H1 (cell line): ENCODE measurements at regions not wholly inside any gene's neighbourhood (a gene's known extent, or its start where the extent isn't known, plus 50 kb on each side); places are given as distances from the start of the nearest gene placed in this dataset.

Experiments
- CTCF ChIA-PET: fragments of 300-600 bp; sonication (Branson Sonifier 250); formaldehyde crosslinking; loops from one replicate; lab custom pipeline; 2021; ENCODE audit not compliant: partially characterized antibody; lab: Charles Lee
- POLR2A ChIA-PET: fragments of 300-600 bp; sonication (Branson Sonifier 250); formaldehyde crosslinking; loops from one replicate; lab custom pipeline; 2021; ENCODE audit warnings: inconsistent platforms; ENCODE audit not compliant: partially characterized antibody; lab: Charles Lee
- DNase-seq, 2 experiments: peaks; one replicate each; pipeline versions ENCODE4 v3.0.0 to v3.0.0-alpha.2; 2010 to 2022; ENCODE audit warnings: low spot score in 2 of 2, low read depth in 1 of 2, mixed read lengths in 1 of 2
- FAIRE-seq: peaks from 2 replicates; lab custom pipeline; 2011; peaks lifted over from hg19 to GRCh38; lab: Jason Lieb, UNC
- H2AFZ ChIP-seq: 2 replicates; pipeline ENCODE4 v1.8.1; 2012; ENCODE audit warnings: low read length, inconsistent platforms
- H2AK5ac ChIP-seq: 2 replicates; pipeline ENCODE4 v1.6.1; 2013; ENCODE audit warnings: low read depth, low read length
- H2BK120ac ChIP-seq: replicated peaks from 2 replicates; pipeline ENCODE3; 2013; ENCODE audit warnings: low read depth, low read length, inconsistent platforms
- H2BK12ac ChIP-seq: 2 replicates; pipeline ENCODE4 v1.6.1; 2013; ENCODE audit warnings: low read depth, low read length
- H2BK15ac ChIP-seq: 2 replicates; pipeline ENCODE4 v1.6.1; 2013; ENCODE audit warnings: low read length
- H2BK20ac ChIP-seq: 2 replicates; pipeline ENCODE4 v1.6.1; 2013; ENCODE audit warnings: low read length
- H2BK5ac ChIP-seq: 2 replicates; pipeline ENCODE4 v1.6.1; 2013; ENCODE audit warnings: low read depth, low read length
- H3K14ac ChIP-seq: 2 replicates; pipeline ENCODE4 v1.6.1; 2013; ENCODE audit warnings: inconsistent platforms; ENCODE audit not compliant: insufficient read length
- H3K18ac ChIP-seq: 2 replicates; pipeline ENCODE4 v1.6.1; 2013; ENCODE audit warnings: low read length; ENCODE audit errors: extremely low read depth
- H3K23ac ChIP-seq: 2 replicates; pipeline ENCODE4 v1.6.1; 2013; ENCODE audit warnings: inconsistent platforms; ENCODE audit not compliant: insufficient read length
- H3K23me2 ChIP-seq: 2 replicates; pipeline ENCODE4 v1.6.1; 2013; ENCODE audit warnings: low read depth, low read length
- H3K27ac ChIP-seq: 2 replicates; pipeline ENCODE4 v1.6.1; 2011; ENCODE audit warnings: low read depth, low read length, inconsistent platforms
- H3K27me3 ChIP-seq, 4 experiments: replicated peaks in 1 of 4; 1 replicate in 1 of 4; 2 replicates in 3 of 4; pipeline versions ENCODE4 v1.6.1 to v1.8.1; 2011 to 2013; ENCODE audit warnings: low read length in 3 of 4, mild to moderate bottlenecking in 3 of 4, inconsistent platforms in 2 of 4, mixed read lengths in 2 of 4, moderate library complexity in 1 of 4; ENCODE audit not compliant: control insufficient read depth in 3 of 4, insufficient read depth in 3 of 4; ENCODE audit errors: extremely low read depth in 1 of 4
- H3K36me3 ChIP-seq, 4 experiments: 2 replicates each; pipeline versions ENCODE4 v1.6.1 to v1.8.1; 2011 to 2013; ENCODE audit warnings: mild to moderate bottlenecking in 4 of 4, low read length in 3 of 4, moderate library complexity in 2 of 4, control low read depth in 1 of 4, inconsistent platforms in 1 of 4; ENCODE audit not compliant: insufficient read depth in 4 of 4, control insufficient read depth in 2 of 4
- H3K4ac ChIP-seq: replicated peaks from 2 replicates; pipeline ENCODE3; 2013; ENCODE audit warnings: low read length, low read depth, mixed read lengths, inconsistent platforms; ENCODE audit not compliant: insufficient read length
- H3K4me1 ChIP-seq, 4 experiments: replicated peaks in 1 of 4; 1 replicate in 1 of 4; 2 replicates in 3 of 4; pipeline versions ENCODE4 v1.6.1 to v1.8.1; 2011 to 2013; ENCODE audit warnings: low read length in 3 of 4, inconsistent platforms in 2 of 4, mixed read lengths in 1 of 4; ENCODE audit not compliant: insufficient read depth in 4 of 4, control insufficient read depth in 3 of 4
- H3K4me2 ChIP-seq, 2 experiments: 2 replicates each; pipeline versions ENCODE4 v1.6.1 to v1.8.1; 2011 to 2013; ENCODE audit warnings: low read depth in 2 of 2, low read length in 2 of 2, control low read depth in 1 of 2, inconsistent platforms in 1 of 2, mild to moderate bottlenecking in 1 of 2; ENCODE audit not compliant: insufficient read depth in 1 of 2
- H3K4me3 ChIP-seq, 4 experiments: fragments of 200-600, 300-600 bp in 1 of 4; sonication (generic), shearing (Covaris generic), sonication (Bioruptor Twin) in 1 of 4; 2 replicates each; pipeline versions ENCODE4 v1.5.1 to v1.8.1; 2011 to 2016; ENCODE audit warnings: low read length in 4 of 4, low read depth in 3 of 4, control low read depth in 2 of 4, inconsistent platforms in 2 of 4, mild to moderate bottlenecking in 2 of 4, mixed read lengths in 1 of 4, moderate library complexity in 1 of 4; ENCODE audit not compliant: insufficient read depth in 2 of 4; ENCODE audit errors: extremely low read depth in 1 of 4
- H3K56ac ChIP-seq: replicated peaks from 2 replicates; pipeline ENCODE3; 2013; ENCODE audit warnings: low read depth, mild to moderate bottlenecking, mixed read lengths, low read length, inconsistent platforms; ENCODE audit not compliant: insufficient read length
- H3K79me1 ChIP-seq: 2 replicates; pipeline ENCODE4 v1.6.1; 2013; ENCODE audit warnings: low read depth, low read length, control low read depth
- H3K79me2 ChIP-seq, 2 experiments: 2 replicates each; pipeline versions ENCODE4 v1.6.1 to v1.8.1; 2012 to 2013; ENCODE audit warnings: low read length in 2 of 2, mild to moderate bottlenecking in 2 of 2, inconsistent platforms in 1 of 2; ENCODE audit not compliant: insufficient read depth in 2 of 2, control insufficient read depth in 1 of 2
- H3K9ac ChIP-seq, 4 experiments: replicated peaks in 1 of 4; 1 replicate in 1 of 4; 2 replicates in 3 of 4; pipeline versions ENCODE4 v1.6.1 to v1.8.1; 2011 to 2013; ENCODE audit warnings: low read depth in 3 of 4, low read length in 3 of 4, control low read depth in 2 of 4, mild to moderate bottlenecking in 2 of 4, moderate library complexity in 2 of 4, inconsistent platforms in 1 of 4; ENCODE audit errors: extremely low read depth in 1 of 4
- H3K9me3 ChIP-seq, 2 experiments: 2 replicates each; pipeline versions ENCODE4 v1.6.1 to v1.8.1; 2012 to 2013; ENCODE audit warnings: mild to moderate bottlenecking in 2 of 2, moderate library complexity in 2 of 2, control low read depth in 1 of 2, inconsistent platforms in 1 of 2, low read depth in 1 of 2, low read length in 1 of 2, mixed read lengths in 1 of 2; ENCODE audit not compliant: insufficient read depth in 2 of 2
- H4K20me1 ChIP-seq, 2 experiments: replicated peaks in 1 of 2; 2 replicates each; pipeline versions ENCODE3 to v1.8.1; 2011 to 2013; ENCODE audit warnings: inconsistent platforms in 2 of 2, low read length in 2 of 2, mild to moderate bottlenecking in 1 of 2; ENCODE audit not compliant: insufficient read depth in 2 of 2, control insufficient read depth in 1 of 2
- H4K5ac ChIP-seq: 2 replicates; pipeline ENCODE4 v1.6.1; 2013; ENCODE audit warnings: low read length, low read depth, mixed read lengths, inconsistent platforms; ENCODE audit not compliant: insufficient read length
- H4K8ac ChIP-seq: 2 replicates; pipeline ENCODE4 v1.8.0; 2013; ENCODE audit warnings: mild to moderate bottlenecking, moderate library complexity, low read length, inconsistent platforms; ENCODE audit not compliant: insufficient read depth; ENCODE audit errors: extremely low read depth
- H4K91ac ChIP-seq: replicated peaks from 2 replicates; pipeline ENCODE3; 2013; ENCODE audit warnings: low read length, mixed read lengths, inconsistent platforms; ENCODE audit not compliant: insufficient read length
- BCL11A ChIP-seq, 2 experiments: IDR thresholded peaks; one replicate each; pipeline ENCODE4 v1.6.1; 2011; ENCODE audit warnings: low read depth in 2 of 2, low read length in 2 of 2, mild to moderate bottlenecking in 2 of 2
- CBX8 ChIP-seq: fragments of 300-800, 300-1000 bp; sonication (generic); IDR thresholded peaks from 2 replicates; pipeline ENCODE4 v1.7.1; 2016; ENCODE audit warnings: low read depth, low read length, borderline replicate concordance
- KDM1A ChIP-seq: fragments of 200-600, 300-600 bp; sonication (generic); IDR thresholded peaks from 2 replicates; pipeline ENCODE4 v1.7.1; 2016; ENCODE audit warnings: mild to moderate bottlenecking, low read length, borderline replicate concordance
- SAP30 ChIP-seq: fragments of 300-600 bp; sonication (generic); IDR thresholded peaks from 2 replicates; pipeline ENCODE4 v1.7.1; 2012; ENCODE audit warnings: low read length, moderate library complexity, mild to moderate bottlenecking, inconsistent platforms; ENCODE audit not compliant: insufficient read depth, insufficient replicate concordance
- whole genome bisulfite sequencing, 2 experiments: shearing (Covaris generic) in 1 of 2; methylation state at CpG; one replicate each; pipeline versions ENCODE4 v1.1.6 to v1.1.7; 2013 to 2015; ENCODE audit warnings: low lambda C conversion rate in 2 of 2, mixed read lengths in 2 of 2, inconsistent platforms in 1 of 2, low coverage in 1 of 2, missing lambda C conversion rate in 1 of 2; ENCODE audit not compliant: insufficient replicate concordance in 2 of 2, insufficient coverage in 1 of 2, insufficient read length in 1 of 2; ENCODE audit errors: extremely low coverage in 1 of 2, missing lambda C conversion rate in 1 of 2; 5-methylcytosine and 5-hydroxymethylcytosine counted together

DNA sequence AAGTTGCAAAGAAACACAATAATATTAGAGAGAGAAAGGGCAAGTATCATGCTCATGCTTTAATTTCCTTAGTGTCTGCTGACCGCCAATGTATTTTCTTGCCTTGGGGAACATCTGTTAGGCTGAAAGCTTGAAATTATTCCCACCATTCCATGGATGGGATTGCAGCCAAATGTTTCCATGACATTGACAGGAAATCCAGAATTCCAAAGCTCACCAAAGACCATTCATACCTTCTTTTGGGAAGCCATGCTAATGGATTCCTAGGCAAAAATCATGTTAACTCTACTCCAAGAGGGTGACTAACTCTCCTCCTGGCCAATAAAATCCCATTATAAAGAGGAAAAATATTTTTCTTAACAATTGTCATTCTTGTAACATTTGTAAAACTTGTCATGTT lies 661.4 kb upstream of the FAT3 start:
- no peak overlapping the region for H3K4ac ChIP-seq
- no peak overlapping the region for H2BK12ac ChIP-seq
- no peaks in the 10 kb centered on the region for H3K23me2 ChIP-seq
- no peak overlapping the region for H3K4me3 ChIP-seq
- H2AFZ ChIP-seq, result no peak overlapping the region
- H3K36me3 ChIP-seq, result no peaks in the 10 kb centered on the region
- H3K27me3 ChIP-seq, result no peaks in the 10 kb centered on the region
- DNase-seq, result no peak
- no peaks in the 10 kb centered on the region for H3K79me2 ChIP-seq
- no peak overlapping the region for H2BK15ac ChIP-seq
- H3K79me1 ChIP-seq, result no peaks in the 10 kb centered on the region
- H3K56ac ChIP-seq, result no peak overlapping the region
- ChIA-PET CTCF (no interaction called here), POLR2A (no interaction called here)
- H3K23ac ChIP-seq, result no peak overlapping the region
- no peak overlapping the region for H2BK5ac ChIP-seq
- no peak overlapping the region for H3K18ac ChIP-seq
- no peak overlapping the region for H3K14ac ChIP-seq
- no peak overlapping the region for H4K8ac ChIP-seq
- H4K91ac ChIP-seq, result no peak overlapping the region
- no peak for FAIRE-seq
- H4K20me1 ChIP-seq, result no peaks in the 10 kb centered on the region
- no peak overlapping the region for H2AK5ac ChIP-seq
- H2BK120ac ChIP-seq, result no peak overlapping the region
- no peak overlapping the region; the same call in 1 of the 2 replicates for H3K27ac ChIP-seq
- no peaks in the 10 kb centered on the region for H3K4me1 ChIP-seq
- no peak overlapping the region for H2BK20ac ChIP-seq
- WGBS, 2 experiments, result 94% methylated on average over 1 of the region's 1 CpG; no CpG with 5 or more reads in 1 of the 2 experiments
- H3K9ac ChIP-seq, result no peak overlapping the region
- H3K9me3 ChIP-seq, result no peaks in the 10 kb centered on the region
- H3K4me2 ChIP-seq, result no peak overlapping the region
- no peak overlapping the region for H4K5ac ChIP-seq
- no peak for TF ChIP-seq CBX8
- TF ChIP-seq SAP30, result no peak
- no peak for TF ChIP-seq KDM1A
- no peak for TF ChIP-seq BCL11A (IDR thresholded peaks at IDR 0.05; ENCODE audit: low read depth in 2 of 2, low read length in 2 of 2)
